DND-41 (cell line): ENCODE measurements at regions not wholly inside any gene's neighbourhood (a gene's known extent, or its start where the extent isn't known, plus 50 kb on each side); places are given as distances from the start of the nearest gene placed in this dataset.

Experiments
- ATAC-seq: fragments of 200-7000 bp; cut with Tn5 transposase; 3 replicates; pipeline ENCODE4 v1.9.1; 2021; ENCODE audit warnings: low read depth; ENCODE audit not compliant: insufficient read depth
- DNase-seq: peaks from one replicate; pipeline ENCODE4 v3.0.0-alpha.2; 2020
- H2AFZ ChIP-seq: 2 replicates; pipeline ENCODE4 v1.6.0; 2012; ENCODE audit warnings: low read depth, low read length
- H3K27ac ChIP-seq: 2 replicates; pipeline ENCODE4 v1.5.1; 2012; ENCODE audit warnings: low read length, inconsistent platforms
- H3K27me3 ChIP-seq: fragments of 200-600 bp; sonication (generic); 2 replicates; pipeline ENCODE4 v1.6.0; 2012; ENCODE audit warnings: low read length, mild to moderate bottlenecking, inconsistent platforms; ENCODE audit not compliant: insufficient read depth, poor library complexity
- H3K36me3 ChIP-seq: 2 replicates; pipeline ENCODE4 v1.5.1; 2012; ENCODE audit warnings: low read length, inconsistent platforms; ENCODE audit not compliant: insufficient read depth
- H3K4me1 ChIP-seq: 2 replicates; pipeline ENCODE4 v1.5.1; 2012; ENCODE audit warnings: mild to moderate bottlenecking, low read length; ENCODE audit not compliant: insufficient read depth
- H3K4me2 ChIP-seq: 2 replicates; pipeline ENCODE4 v1.6.0; 2012; ENCODE audit warnings: mild to moderate bottlenecking, moderate library complexity, low read length, inconsistent platforms; ENCODE audit not compliant: insufficient read depth
- H3K4me3 ChIP-seq, 2 experiments: fragments of 200-600 bp in 1 of 2; shearing (Covaris generic) in 1 of 2; 2 replicates each; pipeline ENCODE4 v1.5.1; 2012 to 2016; ENCODE audit warnings: inconsistent platforms in 2 of 2, low read length in 2 of 2, mild to moderate bottlenecking in 2 of 2, low read depth in 1 of 2, moderate library complexity in 1 of 2
- H3K79me2 ChIP-seq: 2 replicates; pipeline ENCODE4 v1.6.0; 2012; ENCODE audit warnings: low read length, inconsistent platforms; ENCODE audit not compliant: insufficient read depth
- H3K9ac ChIP-seq: 2 replicates; pipeline ENCODE4 v1.6.0; 2012; ENCODE audit warnings: low read depth, mild to moderate bottlenecking, inconsistent platforms, low read length, moderate library complexity
- H3K9me3 ChIP-seq: 2 replicates; pipeline ENCODE4 v1.5.1; 2012; ENCODE audit warnings: low read length, moderate library complexity, mild to moderate bottlenecking, inconsistent platforms; ENCODE audit not compliant: insufficient read depth, severe bottlenecking
- H4K20me1 ChIP-seq: 2 replicates; pipeline ENCODE4 v1.6.0; 2012; ENCODE audit warnings: low read length; ENCODE audit not compliant: insufficient read depth
- CTCF ChIP-seq: IDR thresholded peaks from 2 replicates; pipeline ENCODE4 v1.5.1; 2012; ENCODE audit warnings: borderline replicate concordance, low read length, moderate library complexity, mild to moderate bottlenecking; ENCODE audit not compliant: poor library complexity, severe bottlenecking; ENCODE audit errors: extremely low read depth
- EZH2 ChIP-seq: IDR thresholded peaks from 3 replicates; pipeline ENCODE4 v1.6.1; 2012; ENCODE audit warnings: borderline replicate concordance, low read depth, mild to moderate bottlenecking, moderate library complexity, low read length, inconsistent platforms; ENCODE audit not compliant: severe bottlenecking

DNA sequence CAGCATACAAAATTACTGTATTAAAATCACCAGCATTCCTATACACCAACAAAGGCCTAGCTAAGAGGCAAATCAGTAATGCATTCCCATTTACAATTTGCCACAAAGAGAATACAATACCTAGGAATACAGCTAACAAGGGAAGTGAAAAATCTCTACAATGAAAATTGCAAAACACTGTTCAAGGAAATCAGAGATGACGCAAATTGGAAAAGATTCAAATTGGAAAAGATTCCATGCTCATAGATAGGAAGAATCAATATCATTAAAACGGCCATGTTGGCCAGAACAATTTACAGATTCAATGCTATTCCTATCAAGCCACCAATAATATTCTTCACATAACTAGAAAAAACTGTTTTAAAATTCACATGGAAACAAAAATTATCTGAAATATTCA lies 123.0 kb upstream of the ANO5 start:
- ATAC-seq (no peak), DNase-seq (no peak)
- no peaks in the 10 kb centered on the region for H3K27me3 ChIP-seq
- no peaks in the 10 kb centered on the region for H3K4me1 ChIP-seq
- no peak overlapping the region for H3K4me2 ChIP-seq
- no peaks in the 10 kb centered on the region for H4K20me1 ChIP-seq
- no peaks in the 10 kb centered on the region for H3K79me2 ChIP-seq
- H3K27ac ChIP-seq, result no peak overlapping the region
- H3K9ac ChIP-seq, result no peak overlapping the region
- TF ChIP-seq EZH2 (no peak), CTCF (no peak)
- no peaks in the 10 kb centered on the region for H3K36me3 ChIP-seq
- no peaks in the 10 kb centered on the region for H3K9me3 ChIP-seq
- no peak overlapping the region for H3K4me3 ChIP-seq
- no peak overlapping the region for H2AFZ ChIP-seq

- TF ChIP-seq EZH2, result no peak
- no peak for TF ChIP-seq CTCF
Observed at GRCh38 chr11:22076271-22076930, 116.5 kb upstream of the ANO5 start.

DNA sequence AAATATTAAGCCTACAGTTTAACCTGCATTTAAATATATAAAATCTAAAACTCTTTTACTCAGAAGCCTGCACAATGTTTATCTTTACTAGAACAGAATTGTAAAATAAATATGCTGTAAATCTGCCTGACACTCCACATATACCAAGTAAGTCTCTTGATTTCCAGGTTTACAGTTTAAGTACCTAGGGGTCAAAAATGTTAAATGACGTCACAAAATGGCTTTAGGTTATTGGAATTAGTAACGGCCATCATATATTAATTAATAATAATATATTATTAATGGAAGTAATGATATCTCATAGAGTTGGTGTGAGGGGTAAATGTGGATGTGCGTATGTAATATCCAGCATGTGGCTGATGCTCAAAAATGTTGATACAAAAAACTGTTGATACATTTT lies 114.8 kb upstream of the ANO5 start:
- no peaks in the 10 kb centered on the region for H3K79me2 ChIP-seq
- no peak overlapping the region for H3K9ac ChIP-seq
- DNase-seq (no peak), ATAC-seq (no peak)
- H2AFZ ChIP-seq, result no peak overlapping the region
- no peaks in the 10 kb centered on the region for H4K20me1 ChIP-seq
- no peak overlapping the region for H3K27ac ChIP-seq
- H3K4me1 ChIP-seq, result no peaks in the 10 kb centered on the region
- H3K27me3 ChIP-seq, result no peaks in the 10 kb centered on the region
- no peak for TF ChIP-seq CTCF
- TF ChIP-seq EZH2, result no peak
- H3K4me3 ChIP-seq, result no peak overlapping the region
- no peaks in the 10 kb centered on the region for H3K36me3 ChIP-seq
- no peaks in the 10 kb centered on the region for H3K9me3 ChIP-seq
- H3K4me2 ChIP-seq, result no peak overlapping the region

More at GRCh38 chr11:22076271-22076930, 116.5 kb upstream of the ANO5 start:
- Histone ChIP-seq H3K79me2 (no peaks in the 10 kb centered on the region), H3K9me3 (no peaks in the 10 kb centered on the region), H3K9ac (no peak overlapping the region), H3K36me3 (no peaks in the 10 kb centered on the region), H3K27ac (no peak overlapping the region), H2AFZ (no peak overlapping the region), H3K27me3 (no peaks in the 10 kb centered on the region), H3K4me2 (no peak overlapping the region), H3K4me1 (no peaks in the 10 kb centered on the region), H3K4me3 (no peak overlapping the region), H4K20me1 (no peaks in the 10 kb centered on the region)
- ATAC-seq, result no peak
- no peak for DNase-seq

DNA sequence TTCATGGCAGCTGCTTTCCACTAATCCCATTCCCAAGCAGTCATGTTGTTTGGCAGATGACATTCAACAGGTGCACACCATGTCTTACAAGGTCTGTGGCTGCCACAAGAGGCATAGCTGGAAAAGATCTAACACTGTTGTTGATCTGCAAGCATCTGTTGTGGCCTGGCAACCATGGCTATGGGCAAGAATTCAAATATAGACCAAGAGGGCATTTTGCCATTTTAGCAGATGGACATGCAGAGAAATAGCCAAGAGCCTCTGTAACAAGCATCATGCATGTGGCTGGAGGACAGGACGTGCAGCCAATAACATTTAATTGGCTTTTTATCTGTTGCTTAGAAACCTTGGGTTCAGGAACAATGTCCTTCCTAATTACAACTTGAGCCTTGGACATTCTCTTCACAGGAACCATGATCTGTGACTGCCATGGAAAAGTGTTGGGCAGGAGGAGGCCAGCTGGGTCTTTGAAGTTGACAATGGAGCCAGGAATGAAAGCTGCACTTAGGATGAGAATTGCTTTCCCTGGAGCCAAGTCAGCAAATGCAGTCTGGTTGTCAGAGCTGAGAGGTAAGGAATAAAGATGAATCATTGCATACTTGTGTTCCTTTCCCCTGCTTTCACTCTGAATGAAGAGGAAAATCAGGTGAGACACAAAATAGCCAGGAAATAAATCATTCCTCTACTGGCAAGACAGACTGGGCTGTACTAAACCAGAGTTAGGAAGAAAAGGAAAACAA lies 113.6 kb upstream of the ANO5 start:
- Histone ChIP-seq H3K4me1 (no peaks in the 10 kb centered on the region), H4K20me1 (no peaks in the 10 kb centered on the region), H3K79me2 (no peaks in the 10 kb centered on the region), H3K9ac (no peak overlapping the region), H3K27ac (no peak overlapping the region), H3K9me3 (no peaks in the 10 kb centered on the region), H3K4me2 (no peak overlapping the region), H3K36me3 (no peaks in the 10 kb centered on the region), H3K27me3 (no peaks in the 10 kb centered on the region), H2AFZ (no peak overlapping the region), H3K4me3 (no peak overlapping the region)
- no peak for ATAC-seq
- no peak for TF ChIP-seq CTCF
- no peak for TF ChIP-seq EZH2
- DNase-seq, result no peak
